ENCODE measurements at regions not wholly inside any gene's neighbourhood (a gene's known extent, or its start where the extent isn't known, plus 50 kb on each side); places are given as distances from the start of the nearest gene placed in this dataset.

- TF ChIP-seq CTCF (conservative IDR thresholded peaks at IDR 0.05; ENCODE audit: low read depth, low read length) (no peak), EZH2 (IDR thresholded peaks at IDR 0.05; ENCODE audit: borderline replicate concordance, low read depth, low read length, poor library complexity, severe bottlenecking) (no peak)
Measured at GRCh38 chr6:120198033-120198432, 848.5 kb upstream of the MAN1A1 start.
